ENCODE measurements at regions not wholly inside any gene's neighbourhood (a gene's known extent, or its start where the extent isn't known, plus 50 kb on each side); places are given as distances from the start of the nearest gene placed in this dataset.

- H3K9me3 ChIP-seq (ENCODE audit: control insufficient read depth, insufficient read depth, low read depth, low read length), result no peaks in the 10 kb centered on the region
- ChIA-PET CTCF (interaction anchor here (1.5 kb wide), 1 partner anchor 10 kb away, joined by 3 read pairs; no protein-coding TSS in a partner anchor), POLR2A (no interaction called here)
- 0 out of 2 replicates have a peak, but pooled peaks cover 2% of the 10 kb centered on the region for H3K4me1 ChIP-seq (ENCODE audit: control insufficient read depth, insufficient read depth, low read length)
- no peaks in the 10 kb centered on the region for H3K36me3 ChIP-seq (ENCODE audit: control insufficient read depth in 2 of 2, insufficient read depth in 1 of 2, low read length in 2 of 2)
- H3K4me3 ChIP-seq (ENCODE audit: low read depth, low read length), result no peak overlapping the region
- no peak overlapping the region for H3K27ac ChIP-seq (ENCODE audit: extremely low read depth, low read depth, low read length)
- TF ChIP-seq ZNF248 (tag by site-specific recombination; IDR thresholded peaks at IDR 0.05) (no peak), ZNF555 (tag by site-specific recombination; conservative IDR thresholded peaks at IDR 0.05) (no peak), ZIC2 (tag by site-specific recombination; IDR thresholded peaks at IDR 0.05) (no peak), TRIM28 (IDR thresholded peaks at IDR 0.05; ENCODE audit: borderline replicate concordance, low read length) (no peak), ZBTB7A (tag by site-specific recombination; IDR thresholded peaks at IDR 0.05; ENCODE audit: low read depth) (no peak), EGR2 (tag by site-specific recombination; IDR thresholded peaks at IDR 0.05; ENCODE audit: low read depth) (no peak), ZNF341 (tag by site-specific recombination; IDR thresholded peaks at IDR 0.05; ENCODE audit: low read depth) (no peak), ZSCAN30 (tag by site-specific recombination; IDR thresholded peaks at IDR 0.05) (no peak), AEBP2 (tag by site-specific recombination; IDR thresholded peaks at IDR 0.05; ENCODE audit: borderline replicate concordance) (no peak), ZNF169 (tag by site-specific recombination; IDR thresholded peaks at IDR 0.05) (no peak), ZNF19 (tag by site-specific recombination; IDR thresholded peaks at IDR 0.05; ENCODE audit: low read depth) (no peak), BCL11B (tag by site-specific recombination; IDR thresholded peaks at IDR 0.05; ENCODE audit: low read depth) (no peak)
- TF ChIP-seq, protein P1, sequence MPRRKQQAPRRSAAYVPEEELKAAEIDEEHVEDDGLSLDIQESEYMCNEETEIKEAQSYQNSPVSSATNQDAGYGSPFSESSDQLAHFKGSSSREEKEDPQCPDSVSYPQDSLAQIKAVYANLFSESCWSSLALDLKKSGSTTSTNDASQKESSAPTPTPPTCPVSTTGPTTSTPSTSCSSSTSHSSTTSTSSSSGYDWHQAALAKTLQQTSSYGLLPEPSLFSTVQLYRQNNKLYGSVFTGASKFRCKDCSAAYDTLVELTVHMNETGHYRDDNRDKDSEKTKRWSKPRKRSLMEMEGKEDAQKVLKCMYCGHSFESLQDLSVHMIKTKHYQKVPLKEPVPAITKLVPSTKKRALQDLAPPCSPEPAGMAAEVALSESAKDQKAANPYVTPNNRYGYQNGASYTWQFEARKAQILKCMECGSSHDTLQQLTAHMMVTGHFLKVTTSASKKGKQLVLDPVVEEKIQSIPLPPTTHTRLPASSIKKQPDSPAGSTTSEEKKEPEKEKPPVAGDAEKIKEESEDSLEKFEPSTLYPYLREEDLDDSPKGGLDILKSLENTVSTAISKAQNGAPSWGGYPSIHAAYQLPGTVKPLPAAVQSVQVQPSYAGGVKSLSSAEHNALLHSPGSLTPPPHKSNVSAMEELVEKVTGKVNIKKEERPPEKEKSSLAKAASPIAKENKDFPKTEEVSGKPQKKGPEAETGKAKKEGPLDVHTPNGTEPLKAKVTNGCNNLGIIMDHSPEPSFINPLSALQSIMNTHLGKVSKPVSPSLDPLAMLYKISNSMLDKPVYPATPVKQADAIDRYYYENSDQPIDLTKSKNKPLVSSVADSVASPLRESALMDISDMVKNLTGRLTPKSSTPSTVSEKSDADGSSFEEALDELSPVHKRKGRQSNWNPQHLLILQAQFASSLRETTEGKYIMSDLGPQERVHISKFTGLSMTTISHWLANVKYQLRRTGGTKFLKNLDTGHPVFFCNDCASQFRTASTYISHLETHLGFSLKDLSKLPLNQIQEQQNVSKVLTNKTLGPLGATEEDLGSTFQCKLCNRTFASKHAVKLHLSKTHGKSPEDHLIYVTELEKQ (tag by site-specific recombination; IDR thresholded peaks at IDR 0.05; ENCODE audit: borderline replicate concordance), result no peak
- TF ChIP-seq, protein P2, sequence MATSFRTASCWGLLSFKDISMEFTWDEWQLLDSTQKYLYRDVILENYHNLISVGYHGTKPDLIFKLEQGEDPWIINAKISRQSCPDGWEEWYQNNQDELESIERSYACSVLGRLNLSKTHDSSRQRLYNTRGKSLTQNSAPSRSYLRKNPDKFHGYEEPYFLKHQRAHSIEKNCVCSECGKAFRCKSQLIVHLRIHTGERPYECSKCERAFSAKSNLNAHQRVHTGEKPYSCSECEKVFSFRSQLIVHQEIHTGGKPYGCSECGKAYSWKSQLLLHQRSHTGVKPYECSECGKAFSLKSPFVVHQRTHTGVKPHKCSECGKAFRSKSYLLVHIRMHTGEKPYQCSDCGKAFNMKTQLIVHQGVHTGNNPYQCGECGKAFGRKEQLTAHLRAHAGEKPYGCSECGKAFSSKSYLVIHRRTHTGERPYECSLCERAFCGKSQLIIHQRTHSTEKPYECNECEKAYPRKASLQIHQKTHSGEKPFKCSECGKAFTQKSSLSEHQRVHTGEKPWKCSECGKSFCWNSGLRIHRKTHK (tag by site-specific recombination; IDR thresholded peaks at IDR 0.05), result no peak
- TF ChIP-seq, protein P3, sequence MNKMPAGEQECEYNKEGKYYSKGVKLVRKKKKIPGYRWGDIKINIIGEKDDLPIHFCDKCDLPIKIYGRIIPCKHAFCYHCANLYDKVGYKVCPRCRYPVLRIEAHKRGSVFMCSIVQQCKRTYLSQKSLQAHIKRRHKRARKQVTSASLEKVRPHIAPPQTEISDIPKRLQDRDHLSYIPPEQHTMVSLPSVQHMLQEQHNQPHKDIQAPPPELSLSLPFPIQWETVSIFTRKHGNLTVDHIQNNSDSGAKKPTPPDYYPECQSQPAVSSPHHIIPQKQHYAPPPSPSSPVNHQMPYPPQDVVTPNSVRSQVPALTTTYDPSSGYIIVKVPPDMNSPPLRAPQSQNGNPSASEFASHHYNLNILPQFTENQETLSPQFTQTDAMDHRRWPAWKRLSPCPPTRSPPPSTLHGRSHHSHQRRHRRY (tag by site-specific recombination; IDR thresholded peaks at IDR 0.05), result no peak
- TF ChIP-seq, protein P4, sequence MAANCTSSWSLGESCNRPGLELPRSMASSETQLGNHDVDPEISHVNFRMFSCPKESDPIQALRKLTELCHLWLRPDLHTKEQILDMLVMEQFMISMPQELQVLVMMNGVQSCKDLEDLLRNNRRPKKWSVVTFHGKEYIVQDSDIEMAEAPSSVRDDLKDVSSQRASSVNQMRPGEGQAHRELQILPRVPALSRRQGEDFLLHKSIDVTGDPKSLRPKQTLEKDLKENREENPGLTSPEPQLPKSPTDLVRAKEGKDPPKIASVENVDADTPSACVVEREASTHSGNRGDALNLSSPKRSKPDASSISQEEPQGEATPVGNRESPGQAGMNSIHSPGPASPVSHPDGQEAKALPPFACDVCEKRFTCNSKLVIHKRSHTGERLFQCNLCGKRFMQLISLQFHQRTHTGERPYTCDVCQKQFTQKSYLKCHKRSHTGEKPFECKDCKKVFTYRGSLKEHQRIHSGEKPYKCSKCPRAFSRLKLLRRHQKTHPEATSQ (tag by site-specific recombination; IDR thresholded peaks at IDR 0.05), result no peak
- TF ChIP-seq, protein P5, sequence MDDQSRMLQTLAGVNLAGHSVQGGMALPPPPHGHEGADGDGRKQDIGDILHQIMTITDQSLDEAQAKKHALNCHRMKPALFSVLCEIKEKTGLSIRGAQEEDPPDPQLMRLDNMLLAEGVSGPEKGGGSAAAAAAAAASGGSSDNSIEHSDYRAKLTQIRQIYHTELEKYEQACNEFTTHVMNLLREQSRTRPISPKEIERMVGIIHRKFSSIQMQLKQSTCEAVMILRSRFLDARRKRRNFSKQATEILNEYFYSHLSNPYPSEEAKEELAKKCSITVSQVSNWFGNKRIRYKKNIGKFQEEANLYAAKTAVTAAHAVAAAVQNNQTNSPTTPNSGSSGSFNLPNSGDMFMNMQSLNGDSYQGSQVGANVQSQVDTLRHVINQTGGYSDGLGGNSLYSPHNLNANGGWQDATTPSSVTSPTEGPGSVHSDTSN (CRISPR knock-in tag; IDR thresholded peaks at IDR 0.05), result no peak
Measured at GRCh38 chr12:63041601-63042000, 106.7 kb upstream of the PPM1H start.
